Subcutaneous abdominal adipose tissue (tissue), 5 donors: ENCODE measurements at regions not wholly inside any gene's neighbourhood (a gene's known extent, or its start where the extent isn't known, plus 50 kb on each side); places are given as distances from the start of the nearest gene placed in this dataset.

ENCODE experiments used
- H3K27ac ChIP-seq: one replicate; pipeline ENCODE4 v1.7.0; 2013; ENCODE audit warnings: low read depth, mild to moderate bottlenecking, inconsistent platforms, low read length, moderate library complexity
- H3K27me3 ChIP-seq, 5 donors: one replicate each; pipeline ENCODE4 v1.7.0; 2013; ENCODE audit warnings: low read length in 5 of 5, inconsistent platforms in 1 of 5; ENCODE audit not compliant: control insufficient read depth in 5 of 5, insufficient read depth in 4 of 5
- H3K36me3 ChIP-seq, 5 donors: one replicate each; pipeline ENCODE4 v1.7.0; 2013; ENCODE audit warnings: low read length in 5 of 5; ENCODE audit not compliant: control insufficient read depth in 5 of 5, insufficient read depth in 5 of 5
- H3K4me1 ChIP-seq, 5 donors: one replicate each; pipeline ENCODE4 v1.7.0; 2013; ENCODE audit warnings: low read length in 5 of 5, mild to moderate bottlenecking in 3 of 5, moderate library complexity in 1 of 5; ENCODE audit not compliant: control insufficient read depth in 5 of 5, insufficient read depth in 5 of 5
- H3K4me3 ChIP-seq, 5 donors: one replicate each; pipeline ENCODE4 v1.7.0; 2013; ENCODE audit warnings: low read length in 5 of 5, low read depth in 1 of 5
- H3K9ac ChIP-seq, 5 donors: one replicate each; pipeline ENCODE4 v1.7.0; 2013; ENCODE audit warnings: low read length in 5 of 5, mild to moderate bottlenecking in 4 of 5, moderate library complexity in 3 of 5
- H3K9me3 ChIP-seq, 5 donors: one replicate each; pipeline ENCODE4 v1.7.0; 2013; ENCODE audit warnings: low read length in 5 of 5; ENCODE audit not compliant: control insufficient read depth in 5 of 5
- donor health status: healthy.
- donor health status: healthy.
- donor health status: healthy.
- donor health status: healthy.
- donor health status: healthy.

DNA sequence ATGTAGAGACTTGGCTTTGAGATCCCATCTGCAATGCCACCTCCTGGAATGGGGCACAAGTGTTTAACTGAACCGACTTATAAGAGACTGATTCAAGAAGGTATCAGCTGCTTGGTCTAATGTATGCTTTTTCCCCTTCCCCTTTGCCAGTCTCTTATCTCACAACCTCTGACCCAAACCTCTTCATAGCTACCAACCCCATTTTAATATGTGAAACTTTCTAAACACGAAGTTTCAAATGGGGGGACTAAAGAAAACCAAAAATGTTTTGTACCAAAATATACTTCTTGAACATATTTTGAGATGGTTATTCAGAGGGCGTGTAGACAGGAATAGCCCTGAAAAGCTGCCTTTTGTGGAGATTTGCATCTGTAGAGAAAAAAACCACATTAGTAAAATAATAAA is 73.1 kb downstream of the OXSM start:
- Histone ChIP-seq H3K9ac (no peak overlapping the region), H3K9me3 (peaks cover 0 to 2% (median 0%) of the 10 kb centered on the region in 5 donors), H3K27ac (no peak overlapping the region), H3K4me3 (no peak overlapping the region), H3K27me3 (no peaks in the 10 kb centered on the region), H3K4me1 (no peaks in the 10 kb centered on the region), H3K36me3 (no peaks in the 10 kb centered on the region)

DNA sequence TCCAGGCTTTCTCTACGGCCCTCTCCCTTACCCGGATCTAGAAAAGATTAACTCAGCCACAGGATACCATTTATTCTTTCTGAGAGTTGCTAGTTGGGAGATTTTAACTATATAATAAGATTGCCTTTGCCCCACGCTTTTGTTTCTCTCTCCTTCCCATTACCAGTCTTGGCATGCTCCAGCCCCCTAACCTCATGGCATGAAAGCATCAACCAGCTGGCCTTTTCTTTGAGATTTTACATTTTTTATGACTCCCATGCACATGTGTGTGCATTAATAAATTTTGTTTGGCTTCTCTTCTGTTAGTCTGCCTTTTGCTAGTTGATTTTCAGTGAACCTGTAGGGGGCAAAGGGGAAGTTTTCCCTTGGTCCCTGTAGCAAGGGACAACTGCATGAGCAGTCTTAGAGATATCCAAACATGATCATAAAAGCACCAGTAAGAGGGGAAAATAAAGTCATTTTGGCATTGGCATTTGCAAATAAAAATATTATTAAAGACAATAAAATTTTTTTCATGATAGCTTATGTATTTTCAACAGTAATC is 73.6 kb downstream of the OXSM start:
- no peak overlapping the region for H3K4me3 ChIP-seq
- H3K27ac ChIP-seq: no peak overlapping the region
- no peak overlapping the region for H3K9ac ChIP-seq
- H3K9me3 ChIP-seq: peaks cover 0 to 2% (median 0%) of the 10 kb centered on the region in 5 donors
- no peaks in the 10 kb centered on the region for H3K4me1 ChIP-seq
- no peaks in the 10 kb centered on the region for H3K36me3 ChIP-seq
- H3K27me3 ChIP-seq: no peaks in the 10 kb centered on the region

DNA sequence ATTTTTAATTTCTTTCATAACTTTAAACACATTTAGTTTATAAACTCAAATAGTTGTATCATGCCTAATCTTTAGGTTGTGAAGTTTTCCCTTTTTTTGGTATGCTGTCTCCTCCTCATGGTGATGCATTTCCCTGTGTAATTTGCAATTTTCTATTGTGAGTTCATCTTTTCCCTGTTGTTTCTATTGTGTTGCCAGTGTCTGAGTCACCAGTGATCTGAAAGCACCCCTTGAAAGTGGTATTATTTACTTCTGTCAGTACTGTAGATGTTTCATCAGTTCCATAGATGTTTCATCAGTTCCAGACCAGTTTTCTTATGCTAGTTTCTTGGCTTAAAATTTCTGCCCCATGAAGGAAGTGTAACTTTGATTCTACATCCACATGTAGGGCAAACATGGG is 80.6 kb downstream of the OXSM start:
- H3K36me3 ChIP-seq: no peaks in the 10 kb centered on the region
- H3K9ac ChIP-seq: no peak overlapping the region
- no peaks in the 10 kb centered on the region for H3K9me3 ChIP-seq
- H3K4me1 ChIP-seq: no peaks in the 10 kb centered on the region
- no peak overlapping the region for H3K4me3 ChIP-seq
- no peaks in the 10 kb centered on the region for H3K27me3 ChIP-seq
- no peak overlapping the region for H3K27ac ChIP-seq

DNA sequence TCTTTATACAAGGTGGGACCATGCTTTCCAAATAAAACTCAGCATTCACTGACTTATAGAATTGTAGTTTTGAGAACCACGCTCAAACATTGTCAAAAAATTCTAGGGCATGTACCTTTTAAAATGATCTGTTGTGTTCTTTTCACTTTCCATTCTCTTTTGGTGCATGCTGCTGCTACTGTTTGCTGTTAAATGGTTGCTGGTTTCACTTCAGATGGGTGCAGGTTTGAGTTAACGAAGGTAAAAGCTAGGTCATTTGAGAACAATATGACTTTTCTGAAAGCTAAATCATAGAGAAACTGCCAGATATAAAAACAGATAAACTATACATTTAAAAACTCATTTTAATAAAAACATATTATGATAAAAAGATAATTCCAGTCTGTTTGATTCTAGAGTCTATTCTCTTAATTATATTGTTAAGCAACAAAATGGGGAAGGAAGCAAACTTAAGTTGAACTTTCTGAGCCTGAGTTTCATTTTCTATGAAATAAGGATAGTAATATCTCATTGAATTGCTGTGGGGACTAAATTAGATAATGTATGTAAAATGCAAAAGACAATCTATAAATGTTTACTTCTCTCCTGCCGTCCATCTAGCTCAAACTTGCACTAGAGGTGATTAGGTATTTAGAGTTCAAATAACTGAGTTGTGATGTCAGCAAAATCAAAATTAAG is 82.4 kb downstream of the OXSM start:
- no peaks in the 10 kb centered on the region for H3K27me3 ChIP-seq
- H3K4me3 ChIP-seq: no peak overlapping the region
- no peak overlapping the region for H3K9ac ChIP-seq
- H3K36me3 ChIP-seq: no peaks in the 10 kb centered on the region
- H3K27ac ChIP-seq: no peak overlapping the region
- no peaks in the 10 kb centered on the region for H3K4me1 ChIP-seq
- H3K9me3 ChIP-seq: no peaks in the 10 kb centered on the region

DNA sequence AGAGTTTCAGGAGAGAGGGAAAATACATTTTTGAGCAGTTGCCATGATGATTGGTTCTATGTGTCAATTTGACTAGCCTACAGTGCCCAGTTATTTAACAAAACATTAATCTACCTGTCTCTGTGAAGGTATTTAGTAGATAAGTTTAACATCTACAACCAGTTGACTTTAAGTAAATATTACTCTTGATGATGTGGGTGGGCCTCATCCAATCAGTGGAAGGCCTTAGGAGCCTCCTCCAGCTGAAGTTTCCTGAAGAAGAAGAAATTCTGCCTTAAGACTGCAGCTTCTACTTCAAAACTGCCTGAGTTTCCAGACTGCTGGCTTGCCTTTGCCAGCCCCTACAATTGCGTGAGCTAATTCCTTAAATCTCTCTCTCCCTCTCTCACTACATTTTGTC is 93.6 kb downstream of the OXSM start:
- Histone ChIP-seq H3K27ac (no peak overlapping the region), H3K36me3 (no peaks in the 10 kb centered on the region), H3K4me1 (no peaks in the 10 kb centered on the region), H3K4me3 (no peak overlapping the region), H3K9me3 (no peaks in the 10 kb centered on the region), H3K9ac (no peak overlapping the region), H3K27me3 (no peaks in the 10 kb centered on the region)

DNA sequence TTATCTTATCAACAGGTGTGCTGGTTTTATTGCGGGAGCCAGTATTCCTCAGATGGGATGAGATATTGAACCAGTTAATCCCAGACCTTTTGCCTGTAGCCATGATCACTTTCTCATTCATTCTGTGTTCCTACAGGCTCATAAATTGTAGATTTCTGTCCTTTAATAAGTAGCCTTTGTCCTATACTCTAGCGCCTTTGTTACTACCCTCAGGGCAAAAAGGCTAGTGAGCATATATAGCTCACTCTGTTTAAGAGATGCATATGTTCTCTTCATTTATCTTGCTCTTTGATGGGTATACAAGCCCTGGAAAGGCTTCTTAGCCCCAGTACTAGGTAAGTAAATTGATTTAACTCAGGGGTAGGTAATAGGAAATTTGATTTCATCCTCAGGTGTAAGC is 95.1 kb downstream of the OXSM start:
- Histone ChIP-seq H3K36me3 (no peaks in the 10 kb centered on the region), H3K9me3 (no peaks in the 10 kb centered on the region), H3K27me3 (no peaks in the 10 kb centered on the region), H3K4me3 (no peak overlapping the region), H3K27ac (no peak overlapping the region), H3K9ac (no peak overlapping the region), H3K4me1 (no peaks in the 10 kb centered on the region)

DNA sequence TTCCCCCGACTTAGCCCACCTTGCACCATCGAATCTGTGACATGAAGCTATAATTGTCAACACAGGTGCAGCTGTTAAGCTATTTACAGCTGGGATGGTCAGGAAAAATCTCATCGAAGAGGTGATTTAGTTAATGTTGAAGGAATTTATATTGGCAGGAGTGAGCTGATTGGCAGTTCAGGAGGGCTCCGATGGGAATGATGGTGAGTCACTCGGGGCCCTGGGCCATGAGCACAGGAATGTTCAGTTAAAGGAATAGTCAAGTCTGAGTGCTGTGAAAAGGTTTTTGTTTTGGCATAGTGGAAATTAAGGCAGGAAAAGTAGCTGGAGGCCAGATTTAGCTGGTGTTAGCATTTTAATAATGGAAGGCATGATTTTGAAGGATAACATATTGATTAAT is 95.7 kb downstream of the OXSM start:
- no peaks in the 10 kb centered on the region for H3K9me3 ChIP-seq
- H3K27ac ChIP-seq: no peak overlapping the region
- H3K4me3 ChIP-seq: no peak overlapping the region
- H3K27me3 ChIP-seq: no peaks in the 10 kb centered on the region
- H3K36me3 ChIP-seq: no peaks in the 10 kb centered on the region
- H3K9ac ChIP-seq: no peak overlapping the region
- no peaks in the 10 kb centered on the region for H3K4me1 ChIP-seq

DNA sequence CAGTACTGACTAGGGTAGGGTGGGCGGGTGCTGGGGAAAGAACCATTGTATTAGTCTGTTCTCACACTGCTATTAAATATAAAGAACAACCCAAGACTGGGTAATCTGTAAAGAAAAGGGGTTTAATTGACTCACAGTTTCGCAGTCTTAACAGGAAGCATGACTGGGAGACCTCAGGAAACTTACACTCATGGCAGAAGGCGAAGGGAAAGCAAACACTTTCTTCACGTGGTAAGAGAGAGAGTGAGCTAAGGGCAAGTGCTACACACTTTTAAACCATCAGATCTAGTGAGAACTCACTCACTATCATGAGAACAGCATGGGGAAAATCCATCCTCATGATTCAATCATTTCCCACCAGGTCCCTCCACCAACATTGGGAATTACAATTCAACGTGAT is 98.0 kb downstream of the OXSM start:
- H3K9ac ChIP-seq: no peak overlapping the region
- H3K27ac ChIP-seq: no peak overlapping the region
- H3K9me3 ChIP-seq: no peaks in the 10 kb centered on the region
- H3K4me3 ChIP-seq: no peak overlapping the region
- H3K27me3 ChIP-seq: no peaks in the 10 kb centered on the region
- H3K36me3 ChIP-seq: no peaks in the 10 kb centered on the region
- H3K4me1 ChIP-seq: no peaks in the 10 kb centered on the region

DNA sequence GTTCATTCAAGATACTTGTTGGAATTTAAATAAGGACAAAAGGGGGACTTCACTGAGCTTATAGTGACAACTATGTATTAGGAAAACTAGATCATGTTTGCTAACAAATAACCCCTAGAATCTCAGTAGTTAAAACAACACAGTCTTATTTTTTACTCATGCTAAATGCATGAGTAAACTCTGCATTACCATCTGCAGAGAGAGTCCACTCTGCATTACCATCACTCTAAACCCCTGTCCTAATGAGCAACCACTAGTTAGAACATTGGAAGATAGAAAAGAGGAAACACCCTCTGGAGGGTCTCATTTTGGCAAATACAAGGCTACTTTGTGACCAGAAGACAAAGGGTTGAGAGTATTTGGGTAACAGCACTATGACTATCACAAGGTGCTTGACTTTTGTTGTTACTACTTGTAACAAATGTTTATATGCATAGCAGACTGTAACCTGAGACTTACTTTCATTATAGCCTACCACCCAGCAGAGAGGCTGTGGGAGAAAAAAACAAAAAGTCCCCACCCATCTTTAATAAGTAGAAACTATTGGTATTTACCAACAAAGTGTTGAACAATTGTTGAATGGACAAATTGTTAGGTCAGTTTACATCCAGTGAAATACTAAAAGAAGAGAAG is 99.1 kb downstream of the OXSM start:
- no peaks in the 10 kb centered on the region for H3K4me1 ChIP-seq
- H3K27me3 ChIP-seq: no peaks in the 10 kb centered on the region
- no peaks in the 10 kb centered on the region for H3K36me3 ChIP-seq
- H3K9me3 ChIP-seq: no peaks in the 10 kb centered on the region
- H3K27ac ChIP-seq: no peak overlapping the region
- H3K9ac ChIP-seq: no peak overlapping the region
- H3K4me3 ChIP-seq: no peak overlapping the region

DNA sequence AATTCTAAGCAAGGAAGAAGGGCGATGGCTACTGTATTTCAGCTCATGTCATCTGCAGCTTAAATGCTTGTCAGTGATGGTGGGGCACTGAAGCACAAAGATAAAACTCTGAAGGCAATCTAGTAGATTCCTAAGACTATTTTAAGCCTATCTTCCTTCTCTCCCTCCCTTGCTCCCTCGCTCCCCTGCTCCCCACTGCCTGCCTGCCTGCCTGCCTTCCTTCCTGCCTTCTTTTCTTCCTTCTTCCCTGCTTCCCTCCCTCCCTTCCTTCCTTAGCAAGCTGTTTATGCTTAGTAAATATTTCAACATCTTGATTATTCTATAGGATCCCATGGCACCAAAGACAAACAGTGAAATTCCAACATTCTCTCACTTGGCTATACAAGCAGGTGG is 99.6 kb downstream of the OXSM start:
- no peaks in the 10 kb centered on the region for H3K4me1 ChIP-seq
- no peaks in the 10 kb centered on the region for H3K36me3 ChIP-seq
- no peak overlapping the region for H3K9ac ChIP-seq
- H3K27ac ChIP-seq: no peak overlapping the region
- H3K4me3 ChIP-seq: no peak overlapping the region
- H3K9me3 ChIP-seq: no peaks in the 10 kb centered on the region
- no peaks in the 10 kb centered on the region for H3K27me3 ChIP-seq
